K562 (cell line): ENCODE measurements at regions not wholly inside any gene's neighbourhood (a gene's known extent, or its start where the extent isn't known, plus 50 kb on each side); places are given as distances from the start of the nearest gene placed in this dataset.

Experiments
- ASH1L ChIP-seq: fragments of 450-650 bp; IDR thresholded peaks from 2 replicates; pipeline ENCODE4 v1.6.1; 2018; ENCODE audit warnings: borderline replicate concordance, mild to moderate bottlenecking, low read depth; ENCODE audit not compliant: partially characterized antibody
- ATF1 ChIP-seq, 2 experiments: fragments of 450-650 bp in 1 of 2; IDR thresholded peaks; 2 replicates each; pipeline ENCODE4 v1.6.1; 2016; ENCODE audit warnings: missing compliant biosample characterization in 1 of 2, missing genetic modification characterization in 1 of 2
- CBX2 ChIP-seq: fragments of 200-600 bp; sonication (generic); IDR thresholded peaks from one replicate; pipeline ENCODE4 v1.6.1; 2012; ENCODE audit warnings: mild to moderate bottlenecking, low read length, inconsistent platforms; ENCODE audit not compliant: insufficient read depth, poor library complexity, severe bottlenecking
- ELK3 ChIP-seq: fragments of 450-650 bp; formaldehyde crosslinking; IDR thresholded peaks from 2 replicates; pipeline ENCODE4 v1.4.0; 2020; ENCODE audit warnings: mild to moderate bottlenecking
- EP300 ChIP-seq: IDR thresholded peaks from 2 replicates; pipeline ENCODE4 v1.6.1; 2012; ENCODE audit warnings: low read length, improper control_type of control experiment
- EP400 ChIP-seq: fragments of 450-650 bp; IDR thresholded peaks from 2 replicates; pipeline ENCODE4 v1.6.1; 2017; ENCODE audit warnings: antibody characterized with exemption, mild to moderate bottlenecking, moderate library complexity
- ESRRA ChIP-seq: fragments of 450-650 bp; IDR thresholded peaks from 2 replicates; pipeline ENCODE4 v1.6.1; 2014; ENCODE audit warnings: low read depth, mild to moderate bottlenecking, moderate library complexity, borderline replicate concordance
- FOSL1 ChIP-seq: fragments of 200-800 bp; sonication (Bioruptor generic); conservative IDR thresholded peaks from 2 replicates; pipeline ENCODE4 v1.6.1; 2016; ENCODE audit warnings: missing genetic modification characterization, missing compliant biosample characterization
- KLF13 ChIP-seq: fragments of 450-650 bp; IDR thresholded peaks from 2 replicates; pipeline ENCODE4 v1.6.1; 2016; ENCODE audit warnings: missing genetic modification characterization, low read depth, mild to moderate bottlenecking, missing compliant biosample characterization, moderate library complexity, borderline replicate concordance
- MCM5 ChIP-seq: fragments of 450-650 bp; IDR thresholded peaks from 2 replicates; pipeline ENCODE4 v1.6.1; 2016; ENCODE audit warnings: low read depth
- PHB2 ChIP-seq: fragments of 450-650 bp; IDR thresholded peaks from 2 replicates; pipeline ENCODE4 v1.6.1; 2017; ENCODE audit warnings: low read depth
- RFX5 ChIP-seq: IDR thresholded peaks from 2 replicates; pipeline ENCODE4 v1.6.1; 2011; ENCODE audit warnings: low read depth, mild to moderate bottlenecking, improper control_type of control experiment, low read length
- TSC22D4 ChIP-seq: fragments of 450-650 bp; IDR thresholded peaks from 2 replicates; pipeline ENCODE4 v1.6.1; 2016; ENCODE audit warnings: missing genetic modification characterization, missing biosample characterization, control low read depth
- ZBTB8A ChIP-seq: fragments of 450-650 bp; IDR thresholded peaks from 2 replicates; pipeline ENCODE4 v1.6.1; 2018; ENCODE audit warnings: mild to moderate bottlenecking, moderate library complexity; ENCODE audit not compliant: partially characterized antibody
- ZNF224 ChIP-seq: sonication (generic); formaldehyde crosslinking; IDR thresholded peaks from 2 replicates; pipeline ENCODE4 v1.8.0; 2022; ENCODE audit warnings: mild to moderate bottlenecking, missing genetic modification reagents
- ZNF3 ChIP-seq: fragments of 250-450 bp; sonication (Bioruptor Pico); IDR thresholded peaks from 2 replicates; pipeline ENCODE4 v1.5.0; 2021; ENCODE audit warnings: mild to moderate bottlenecking, moderate library complexity
- ZNF311 ChIP-seq: fragments of 250-450 bp; sonication (Bioruptor Pico); IDR thresholded peaks from 2 replicates; pipeline ENCODE4 v1.4.0; 2020; ENCODE audit warnings: mild to moderate bottlenecking, moderate library complexity
- ZNF76 ChIP-seq: fragments of 250-450 bp; sonication (Bioruptor Pico); IDR thresholded peaks from 2 replicates; pipeline ENCODE4 v1.4.0; 2020; ENCODE audit warnings: mild to moderate bottlenecking, moderate library complexity, borderline replicate concordance
- TF ChIP-seq, protein P1 (sequence below): IDR thresholded peaks from 2 replicates; pipeline ENCODE4 v1.6.1; 2011; ENCODE audit not compliant: insufficient read length; ENCODE audit errors: extremely low read depth
- TF ChIP-seq, protein P2 (sequence below): sonication (generic); formaldehyde crosslinking; IDR thresholded peaks from 2 replicates; pipeline ENCODE4 v1.9.0; 2022; ENCODE audit warnings: mild to moderate bottlenecking, missing genetic modification reagents
- TF ChIP-seq, protein P3 (sequence below), 2 experiments: IDR thresholded peaks in 1 of 2; conservative IDR thresholded peaks in 1 of 2; 2 replicates each; pipeline ENCODE4 v1.6.1; 2016; ENCODE audit warnings: low read depth in 2 of 2, mild to moderate bottlenecking in 1 of 2, missing compliant biosample characterization in 1 of 2, missing genetic modification characterization in 1 of 2, moderate library complexity in 1 of 2

DNA sequence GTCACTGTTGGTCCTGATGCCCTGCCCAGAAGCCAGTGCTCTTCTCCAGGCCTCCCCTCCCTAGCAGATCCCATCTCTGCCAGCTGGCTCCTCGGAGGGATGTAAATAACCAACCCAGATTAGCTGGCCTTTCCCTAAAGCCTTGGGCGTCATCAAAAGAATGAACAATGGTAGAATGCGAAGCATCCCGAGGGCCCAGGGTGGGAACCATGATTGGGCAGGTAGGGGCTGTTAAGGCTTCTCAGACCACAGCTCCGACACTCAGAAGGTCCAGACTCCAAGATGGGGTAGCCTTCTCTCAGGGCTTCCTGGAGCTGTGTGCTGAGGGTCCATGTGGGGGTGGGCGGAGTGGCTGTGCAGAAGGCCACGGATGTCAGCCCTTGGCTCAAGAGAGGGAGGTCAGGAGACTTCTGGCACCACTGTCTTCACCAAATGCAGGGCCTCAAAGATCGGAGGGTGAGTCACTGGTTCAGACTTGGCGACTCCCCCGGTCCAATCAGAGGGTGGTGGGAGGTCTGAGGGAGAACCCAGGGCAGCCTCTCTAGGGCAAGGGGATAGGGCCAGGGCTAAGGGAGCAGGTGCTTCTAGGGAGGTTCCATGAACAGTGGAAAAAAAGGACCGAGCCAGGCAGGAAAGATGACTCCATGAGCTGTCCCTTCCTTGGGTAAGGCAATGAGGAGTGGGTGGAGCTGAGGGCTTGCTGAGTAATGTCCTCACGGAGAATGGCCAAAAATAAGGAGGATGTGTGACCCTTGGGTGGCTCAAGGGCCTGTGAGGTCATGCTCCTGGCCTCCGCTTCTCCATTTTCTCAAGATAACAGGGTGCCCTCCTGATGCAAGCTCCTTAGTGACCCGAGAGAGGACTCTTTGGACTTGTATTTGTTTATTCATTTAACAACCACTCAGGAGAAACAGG, 58.4 kb upstream of the EPS8L3 start (continued):
- TF ChIP-seq ZNF76 (CRISPR knock-in tag) (0 out of 2 replicates have a peak, but pooled peaks have one; percentile 29), ESRRA (peak; percentile 94), ZNF3 (CRISPR knock-in tag) (no peak), KLF13 (tag) (peak; percentile 23; the same call in 1 of the 2 replicates), ASH1L (no peak), ELK3 (no peak), RFX5 (no peak), ZNF311 (CRISPR knock-in tag) (peak; percentile 71; the same call in 1 of the 2 replicates), PHB2 (no peak), ZBTB8A (no peak), ZNF224 (CRISPR knock-in tag) (no peak), EP300 (peak; percentile 73), CBX2 (no peak), ATF1 (CRISPR knock-in tag; IDR thresholded peaks at IDR 0.05) (no peak), ATF1 (tag; IDR thresholded peaks at IDR 0.05) (peak; percentile 75), TSC22D4 (tag) (no peak), FOSL1 (tag) (peak; percentile 96), MCM5 (no peak), EP400 (peak; percentile 67)
- TF ChIP-seq, protein P1, sequence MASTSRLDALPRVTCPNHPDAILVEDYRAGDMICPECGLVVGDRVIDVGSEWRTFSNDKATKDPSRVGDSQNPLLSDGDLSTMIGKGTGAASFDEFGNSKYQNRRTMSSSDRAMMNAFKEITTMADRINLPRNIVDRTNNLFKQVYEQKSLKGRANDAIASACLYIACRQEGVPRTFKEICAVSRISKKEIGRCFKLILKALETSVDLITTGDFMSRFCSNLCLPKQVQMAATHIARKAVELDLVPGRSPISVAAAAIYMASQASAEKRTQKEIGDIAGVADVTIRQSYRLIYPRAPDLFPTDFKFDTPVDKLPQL, result no peak
- TF ChIP-seq, protein P2, sequence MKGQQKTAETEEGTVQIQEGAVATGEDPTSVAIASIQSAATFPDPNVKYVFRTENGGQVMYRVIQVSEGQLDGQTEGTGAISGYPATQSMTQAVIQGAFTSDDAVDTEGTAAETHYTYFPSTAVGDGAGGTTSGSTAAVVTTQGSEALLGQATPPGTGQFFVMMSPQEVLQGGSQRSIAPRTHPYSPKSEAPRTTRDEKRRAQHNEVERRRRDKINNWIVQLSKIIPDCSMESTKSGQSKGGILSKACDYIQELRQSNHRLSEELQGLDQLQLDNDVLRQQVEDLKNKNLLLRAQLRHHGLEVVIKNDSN (CRISPR knock-in tag), result no peak
- TF ChIP-seq, protein P3, sequence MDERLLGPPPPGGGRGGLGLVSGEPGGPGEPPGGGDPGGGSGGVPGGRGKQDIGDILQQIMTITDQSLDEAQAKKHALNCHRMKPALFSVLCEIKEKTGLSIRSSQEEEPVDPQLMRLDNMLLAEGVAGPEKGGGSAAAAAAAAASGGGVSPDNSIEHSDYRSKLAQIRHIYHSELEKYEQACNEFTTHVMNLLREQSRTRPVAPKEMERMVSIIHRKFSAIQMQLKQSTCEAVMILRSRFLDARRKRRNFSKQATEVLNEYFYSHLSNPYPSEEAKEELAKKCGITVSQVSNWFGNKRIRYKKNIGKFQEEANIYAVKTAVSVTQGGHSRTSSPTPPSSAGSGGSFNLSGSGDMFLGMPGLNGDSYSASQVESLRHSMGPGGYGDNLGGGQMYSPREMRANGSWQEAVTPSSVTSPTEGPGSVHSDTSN (CRISPR knock-in tag; IDR thresholded peaks at IDR 0.05; ENCODE audit: low read depth), result no peak
- TF ChIP-seq, protein P3 (tag; conservative IDR thresholded peaks at IDR 0.05; ENCODE audit: low read depth), result peak; percentile 34
